ENCODE measurements at regions not wholly inside any gene's neighbourhood (a gene's known extent, or its start where the extent isn't known, plus 50 kb on each side); places are given as distances from the start of the nearest gene placed in this dataset.
"Not testable (repeated sequence)": the region's sequence is repeated elsewhere in the genome, so short reads cannot be mapped to it uniquely, and the experiment has no call there.

DNA sequence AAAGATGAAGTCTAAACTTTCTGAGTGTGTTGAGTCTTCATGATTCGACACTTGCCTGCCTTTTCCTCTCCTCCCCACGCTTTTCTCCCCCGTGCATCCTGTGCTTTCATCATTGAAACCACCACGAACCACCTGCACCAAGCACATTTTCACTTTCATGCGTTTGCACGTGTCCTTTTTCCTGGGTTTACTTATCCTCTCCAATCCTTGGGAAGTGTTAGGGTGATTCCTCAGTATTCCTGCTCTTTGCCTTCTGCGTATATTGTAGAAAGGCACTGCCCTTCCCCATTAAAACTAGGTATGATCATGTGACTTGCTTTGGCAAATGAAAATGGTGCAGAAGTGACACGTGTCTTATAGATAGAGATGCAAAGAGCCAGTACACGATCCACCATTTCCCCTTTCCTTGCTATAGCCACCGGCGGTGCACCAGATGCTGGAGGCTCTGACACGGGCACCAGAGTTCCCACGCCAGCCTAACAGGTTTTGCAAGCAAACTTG, 106.6 kb downstream of the BRMS1L start:
- no peak for FAIRE-seq

DNA sequence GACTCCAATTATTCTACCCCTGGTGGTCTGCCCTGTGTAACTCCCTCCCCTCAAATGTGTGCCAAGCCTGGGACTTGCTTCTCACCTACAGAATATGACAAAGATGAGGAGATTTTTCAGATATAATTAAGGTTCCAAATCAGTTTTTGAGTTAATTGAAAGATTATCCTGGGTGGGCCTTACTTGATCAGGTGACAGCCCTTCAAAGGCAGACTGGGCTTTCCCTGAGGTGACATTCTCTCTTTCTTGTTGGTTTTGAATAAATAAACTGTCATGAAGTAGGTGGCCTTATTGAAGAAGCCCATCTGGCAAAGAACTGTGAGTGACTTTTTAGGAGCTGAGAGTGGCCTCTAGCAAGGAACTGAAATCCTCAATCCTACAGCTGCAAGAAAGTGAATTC, 106.0 kb downstream of the BRMS1L start:
- no peak for FAIRE-seq

DNA sequence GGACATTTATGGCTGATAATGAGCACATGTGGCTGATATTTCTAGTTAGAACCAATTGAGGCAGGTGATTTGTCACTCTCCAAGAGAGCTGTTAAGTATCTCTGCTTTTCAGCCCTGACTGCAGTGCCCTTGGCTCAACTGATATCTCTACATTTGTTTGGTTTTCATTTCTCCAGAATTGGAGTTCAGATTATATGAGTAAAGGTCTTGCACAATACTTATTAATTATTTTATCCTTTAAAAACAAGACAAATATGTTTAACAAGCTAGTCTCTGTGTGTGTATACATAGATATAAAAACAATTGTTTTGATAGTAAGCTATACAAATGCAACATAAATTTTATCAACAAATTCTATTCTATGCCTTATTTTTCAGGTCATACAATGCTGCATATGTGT, 105.2 kb downstream of the BRMS1L start:
- FAIRE-seq: no peak

DNA sequence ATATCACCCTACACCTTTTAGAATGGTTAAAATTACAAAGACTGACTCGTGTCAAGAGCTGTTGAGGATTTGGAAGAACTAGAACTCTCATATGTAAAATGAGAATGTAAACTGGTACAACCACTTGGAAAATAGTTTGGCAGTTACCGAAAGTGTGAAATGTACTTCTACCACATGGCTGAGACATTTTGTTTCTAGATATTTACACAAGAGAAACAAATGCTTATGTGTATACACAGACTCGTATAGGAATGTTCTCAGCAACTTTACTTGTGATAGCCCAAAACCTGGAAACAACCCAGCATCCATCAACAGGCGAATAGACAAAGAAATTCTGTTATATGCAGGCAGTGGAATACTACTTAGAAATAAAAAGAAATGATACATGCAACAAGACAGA, 103.0 kb downstream of the BRMS1L start:
- FAIRE-seq: no peak

DNA sequence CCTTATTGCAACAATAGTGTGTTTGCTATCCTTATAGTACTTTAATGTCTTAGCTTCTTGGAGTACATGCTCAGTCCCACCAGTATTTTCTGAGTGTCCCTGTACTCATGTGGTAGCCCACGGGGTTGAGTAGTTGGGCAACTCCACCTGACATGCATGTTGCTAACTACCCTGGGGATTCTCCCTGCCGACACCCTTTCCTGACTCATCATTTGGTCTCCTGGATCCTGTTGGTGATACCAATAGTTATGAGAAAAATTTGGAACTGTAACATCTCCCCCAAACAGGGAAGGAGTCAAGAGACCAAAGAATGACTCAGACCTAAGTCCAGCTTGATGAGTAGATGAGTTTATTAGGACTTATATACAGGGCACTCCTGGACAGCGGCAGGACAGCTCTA, 101.6 kb downstream of the BRMS1L start:
- FAIRE-seq: no peak

DNA sequence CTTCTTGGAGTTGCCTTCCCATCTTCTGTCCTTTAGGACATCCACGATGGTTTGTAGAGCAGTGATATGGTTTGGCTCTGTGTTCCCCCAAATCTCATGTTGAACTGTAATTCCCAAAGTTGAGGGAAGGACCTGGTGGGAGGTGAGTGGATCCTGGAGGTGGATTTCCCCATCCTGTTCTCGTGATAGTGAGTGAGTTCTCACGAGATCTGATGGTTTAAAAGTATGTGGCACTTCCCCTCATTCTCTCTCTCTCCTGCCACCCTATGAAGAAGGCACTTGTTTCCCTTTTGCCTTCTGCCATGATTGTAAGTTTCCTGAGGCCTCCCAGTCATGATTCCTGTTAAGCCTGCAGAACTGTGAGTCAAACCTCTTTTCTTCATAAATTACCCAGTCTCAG, 99.2 kb downstream of the BRMS1L start:
- FAIRE-seq: no peak

DNA sequence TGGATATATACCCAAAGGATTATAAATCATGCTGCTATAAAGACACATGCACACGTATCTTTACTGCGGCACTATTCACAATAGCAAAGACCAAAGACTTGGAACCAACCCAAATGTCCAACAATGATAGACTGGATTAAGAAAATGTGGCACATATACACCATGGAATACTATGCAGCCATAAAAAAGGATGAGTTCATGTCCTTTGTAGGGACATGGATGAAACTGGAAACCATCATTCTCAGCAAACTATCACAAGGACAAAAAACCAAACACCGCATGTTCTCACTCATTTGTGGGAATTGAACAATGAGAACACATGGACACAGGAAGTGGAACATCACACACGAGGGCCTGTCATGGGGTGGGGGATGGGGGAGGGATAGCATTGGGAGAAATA, 96.5 kb downstream of the BRMS1L start:
- FAIRE-seq: not testable (repeated sequence)

DNA sequence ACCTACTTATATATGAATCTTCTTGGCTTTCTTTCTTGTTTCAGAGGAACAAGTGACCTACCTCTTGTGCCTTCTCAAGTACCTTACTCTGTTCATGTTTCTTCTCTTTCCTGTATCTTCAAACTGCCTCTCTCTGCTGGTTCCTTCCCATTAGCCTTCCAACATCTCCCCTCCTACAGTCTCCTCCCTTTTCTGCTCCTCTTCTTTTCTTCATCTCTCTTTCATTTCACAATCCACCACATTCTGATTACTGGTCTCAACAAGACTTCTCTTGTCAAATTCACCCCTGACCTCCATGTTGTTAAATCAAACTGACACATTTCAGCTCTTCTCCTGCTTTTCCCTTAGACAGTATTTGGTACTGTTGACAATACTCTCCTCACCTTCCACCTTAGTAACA, 95.6 kb downstream of the BRMS1L start:
- no peak for FAIRE-seq

Measured in G401.6 (cell line).